H9 (cell line): ENCODE measurements at regions not wholly inside any gene's neighbourhood (a gene's known extent, or its start where the extent isn't known, plus 50 kb on each side); places are given as distances from the start of the nearest gene placed in this dataset.
"Not testable (repeated sequence)": the region's sequence is repeated elsewhere in the genome, so short reads cannot be mapped to it uniquely, and the experiment has no call there.

Source experiments
- DNase-seq: peaks from one replicate; pipeline ENCODE4 v3.0.0-alpha.2; 2017
- H2AFZ ChIP-seq: one replicate; pipeline ENCODE4 v1.6.1; 2013; ENCODE audit warnings: mild to moderate bottlenecking, low read length, control low read depth, moderate library complexity
- H2AK5ac ChIP-seq: 2 replicates; pipeline ENCODE4 v1.6.1; 2013; ENCODE audit warnings: low read length, control low read depth, mixed read lengths; ENCODE audit not compliant: insufficient read length
- H2BK120ac ChIP-seq: one replicate; pipeline ENCODE4 v1.6.1; 2013; ENCODE audit warnings: low read depth, mild to moderate bottlenecking, low read length, control low read depth, inconsistent platforms; ENCODE audit not compliant: poor library complexity, severe bottlenecking
- H2BK12ac ChIP-seq: 2 replicates; pipeline ENCODE4 v1.6.1; 2013; ENCODE audit warnings: low read length, control low read depth, mixed read lengths, low read depth; ENCODE audit not compliant: insufficient read length
- H2BK15ac ChIP-seq: 2 replicates; pipeline ENCODE4 v1.6.1; 2013; ENCODE audit warnings: low read depth, low read length, control low read depth
- H2BK20ac ChIP-seq: one replicate; pipeline ENCODE4 v1.6.1; 2013; ENCODE audit warnings: low read depth, mild to moderate bottlenecking, low read length, control low read depth, inconsistent platforms; ENCODE audit not compliant: poor library complexity, severe bottlenecking
- H2BK5ac ChIP-seq: 2 replicates; pipeline ENCODE4 v1.6.1; 2013; ENCODE audit warnings: low read length, control low read depth, mixed read lengths; ENCODE audit not compliant: insufficient read length
- H3K14ac ChIP-seq: 2 replicates; pipeline ENCODE4 v1.6.1; 2013; ENCODE audit warnings: low read length, control low read depth; ENCODE audit not compliant: insufficient read depth
- H3K18ac ChIP-seq: 2 replicates; pipeline ENCODE4 v1.6.1; 2013; ENCODE audit warnings: low read depth, mild to moderate bottlenecking, mixed read lengths, low read length, control low read depth; ENCODE audit not compliant: insufficient read length
- H3K23ac ChIP-seq: 2 replicates; pipeline ENCODE4 v1.6.1; 2013; ENCODE audit warnings: low read length, control low read depth, mixed read lengths, low read depth; ENCODE audit not compliant: insufficient read length
- H3K23me2 ChIP-seq: 2 replicates; pipeline ENCODE4 v1.6.1; 2013; ENCODE audit warnings: low read depth, mild to moderate bottlenecking, mixed read lengths, low read length, control low read depth; ENCODE audit not compliant: insufficient read length, poor library complexity, severe bottlenecking
- H3K27ac ChIP-seq: 2 replicates; pipeline ENCODE4 v1.5.1; 2013; ENCODE audit warnings: low read length, control low read depth, mixed read lengths, low read depth; ENCODE audit not compliant: insufficient read length
- H3K27me3 ChIP-seq: 2 replicates; pipeline ENCODE4 v1.6.1; 2013; ENCODE audit warnings: low read length, control low read depth, inconsistent platforms; ENCODE audit not compliant: insufficient read depth
- H3K4ac ChIP-seq: 2 replicates; pipeline ENCODE4 v1.6.1; 2013; ENCODE audit warnings: low read depth, mild to moderate bottlenecking, control low read depth, inconsistent platforms, low read length, moderate library complexity
- H3K4me1 ChIP-seq: 2 replicates; pipeline ENCODE4 v1.6.1; 2013; ENCODE audit warnings: low read length, control low read depth, inconsistent platforms; ENCODE audit not compliant: insufficient read depth
- H3K4me2 ChIP-seq: 2 replicates; pipeline ENCODE4 v1.6.1; 2013; ENCODE audit warnings: low read length, control low read depth, mixed read lengths; ENCODE audit not compliant: insufficient read length, insufficient read depth
- H3K56ac ChIP-seq: 2 replicates; pipeline ENCODE4 v1.6.1; 2013; ENCODE audit warnings: low read depth, mild to moderate bottlenecking, mixed read lengths, low read length, control low read depth; ENCODE audit not compliant: insufficient read length
- H3K79me1 ChIP-seq: 2 replicates; pipeline ENCODE4 v1.6.1; 2013; ENCODE audit warnings: low read depth, mild to moderate bottlenecking, moderate library complexity, low read length, control low read depth, inconsistent platforms; ENCODE audit not compliant: insufficient read depth, poor library complexity, severe bottlenecking
- H3K79me2 ChIP-seq: 2 replicates; pipeline ENCODE4 v1.6.1; 2013; ENCODE audit warnings: low read length, control low read depth, inconsistent platforms; ENCODE audit not compliant: insufficient read depth
- H3K9ac ChIP-seq: 2 replicates; pipeline ENCODE4 v1.6.1; 2013; ENCODE audit warnings: low read length, control low read depth, mixed read lengths; ENCODE audit not compliant: insufficient read length; ENCODE audit errors: extremely low read depth
- H3K9me3 ChIP-seq: one replicate; pipeline ENCODE4 v1.6.1; 2013; ENCODE audit warnings: low read depth, low read length, inconsistent platforms; ENCODE audit not compliant: control insufficient read depth
- H3T11ph ChIP-seq: one replicate; pipeline ENCODE4 v1.6.1; 2013; ENCODE audit warnings: mild to moderate bottlenecking, low read length, control low read depth, inconsistent platforms
- H4K20me1 ChIP-seq: one replicate; pipeline ENCODE4 v1.6.1; 2013; ENCODE audit not compliant: control insufficient read depth, insufficient read length, insufficient read depth
- H4K5ac ChIP-seq: 2 replicates; pipeline ENCODE4 v1.6.1; 2013; ENCODE audit warnings: low read depth, mild to moderate bottlenecking, mixed read lengths, low read length, control low read depth; ENCODE audit not compliant: insufficient read length
- H4K8ac ChIP-seq: replicated peaks from 2 replicates; pipeline ENCODE4 v1.6.1; 2013; ENCODE audit warnings: low read length, control low read depth, mixed read lengths, low read depth; ENCODE audit not compliant: insufficient read length
- H4K91ac ChIP-seq: 2 replicates; pipeline ENCODE4 v1.6.1; 2013; ENCODE audit warnings: low read depth, mild to moderate bottlenecking, moderate library complexity, mixed read lengths, low read length, control low read depth; ENCODE audit not compliant: insufficient read length
- H3K27ac Mint-ChIP-seq, 3 experiments: 2 replicates in 2 of 3; 3 replicates in 1 of 3; pipeline ENCODE4 v1.8.0; 2020 to 2021; ENCODE audit warnings: mixed read lengths in 3 of 3, mild to moderate bottlenecking in 1 of 3, moderate library complexity in 1 of 3
- H3K27me3 Mint-ChIP-seq: 2 replicates; pipeline ENCODE4 v1.8.0; 2021; ENCODE audit warnings: low read depth, mild to moderate bottlenecking, moderate library complexity, mixed read lengths
- H3K36me3 Mint-ChIP-seq, 3 experiments: 2 replicates in 2 of 3; 3 replicates in 1 of 3; pipeline ENCODE4 v1.8.0; 2020 to 2021; ENCODE audit warnings: low read depth in 3 of 3, mixed read lengths in 3 of 3; ENCODE audit not compliant: insufficient read depth in 1 of 3
- H3K4me1 Mint-ChIP-seq, 2 experiments: 2 replicates each; pipeline ENCODE4 v1.8.0; 2020; ENCODE audit warnings: mixed read lengths in 2 of 2
- H3K4me3 Mint-ChIP-seq, 2 experiments: 2 replicates in 1 of 2; 3 replicates in 1 of 2; pipeline ENCODE4 v1.8.0; 2020 to 2021; ENCODE audit warnings: mild to moderate bottlenecking in 2 of 2, mixed read lengths in 2 of 2, moderate library complexity in 1 of 2
- H3K9me3 Mint-ChIP-seq, 2 experiments: 2 replicates in 1 of 2; 3 replicates in 1 of 2; pipeline ENCODE4 v1.8.0; 2020; ENCODE audit warnings: mild to moderate bottlenecking in 2 of 2, mixed read lengths in 2 of 2, moderate library complexity in 1 of 2
- WGBS: extraction: QIAGEN DNeasy Blood & Tissue Kit; methylation state at CpG from one replicate; pipeline ENCODE4 v1.1.7; 2013; ENCODE audit warnings: missing lambda C conversion rate, low lambda C conversion rate, mixed read lengths; ENCODE audit not compliant: insufficient read length; ENCODE audit errors: extremely low coverage; 5-methylcytosine and 5-hydroxymethylcytosine counted together

- not testable (repeated sequence) for H4K8ac ChIP-seq, H3K36me3 Mint-ChIP-seq, H3K27me3 Mint-ChIP-seq, H3K23ac ChIP-seq, H3T11ph ChIP-seq, H4K91ac ChIP-seq, H3K9me3 ChIP-seq, H3K27ac ChIP-seq, H3K4me2 ChIP-seq, H3K9ac ChIP-seq, H3K27ac Mint-ChIP-seq, H2AFZ ChIP-seq, H2AK5ac ChIP-seq, H2BK12ac ChIP-seq, H2BK15ac ChIP-seq, H3K18ac ChIP-seq, H3K79me1 ChIP-seq, H3K4me1 Mint-ChIP-seq, H3K4me3 Mint-ChIP-seq, H3K56ac ChIP-seq, H3K4ac ChIP-seq, H2BK20ac ChIP-seq, H3K9me3 Mint-ChIP-seq, H3K79me2 ChIP-seq, H3K14ac ChIP-seq, H2BK120ac ChIP-seq, H4K5ac ChIP-seq, H3K23me2 ChIP-seq, H3K4me1 ChIP-seq, DNase-seq, H2BK5ac ChIP-seq, H4K20me1 ChIP-seq, H3K27me3 ChIP-seq
- WGBS = no CpG with 5 or more reads among the region's 4 CpGs
Observed at GRCh38 chr16:29342937-29343336, 63.6 kb downstream of the NPIPB11 start.

GRCh38 chr16:29340779-29341438 is 65.6 kb downstream of the NPIPB11 start:
- not testable (repeated sequence) for H3K4me1 ChIP-seq, H3K4me3 Mint-ChIP-seq, H3K9me3 Mint-ChIP-seq, H3K9me3 ChIP-seq, H3K23me2 ChIP-seq, H3K18ac ChIP-seq, H2BK5ac ChIP-seq, H4K8ac ChIP-seq, H3T11ph ChIP-seq, H4K20me1 ChIP-seq, H3K79me2 ChIP-seq, H3K4me1 Mint-ChIP-seq, H2BK15ac ChIP-seq, H2BK12ac ChIP-seq, H3K27me3 ChIP-seq, H2AFZ ChIP-seq, H2BK120ac ChIP-seq, H3K27ac ChIP-seq, H3K27ac Mint-ChIP-seq, H2AK5ac ChIP-seq, DNase-seq, H3K27me3 Mint-ChIP-seq, H3K4me2 ChIP-seq, H3K9ac ChIP-seq, H4K91ac ChIP-seq, H3K56ac ChIP-seq, H3K79me1 ChIP-seq, H3K14ac ChIP-seq, H2BK20ac ChIP-seq, H4K5ac ChIP-seq, H3K23ac ChIP-seq, H3K4ac ChIP-seq, H3K36me3 Mint-ChIP-seq
- no CpG with 5 or more reads among the region's 9 CpGs for WGBS
